GM12875 (cell line): ENCODE measurements at regions not wholly inside any gene's neighbourhood (a gene's known extent, or its start where the extent isn't known, plus 50 kb on each side); places are given as distances from the start of the nearest gene placed in this dataset.

Source experiments
- H3K4me3 ChIP-seq: one replicate; pipeline ENCODE4 v1.5.1; 2011; ENCODE audit warnings: low read depth, low read length, control low read depth
- TF ChIP-seq, protein P1 (sequence below): IDR thresholded peaks from 2 replicates; pipeline ENCODE4 v1.5.1; 2011; ENCODE audit warnings: low read depth, mild to moderate bottlenecking, control low read depth, inconsistent platforms, low read length, moderate library complexity, borderline replicate concordance; ENCODE audit not compliant: insufficient read depth

DNA sequence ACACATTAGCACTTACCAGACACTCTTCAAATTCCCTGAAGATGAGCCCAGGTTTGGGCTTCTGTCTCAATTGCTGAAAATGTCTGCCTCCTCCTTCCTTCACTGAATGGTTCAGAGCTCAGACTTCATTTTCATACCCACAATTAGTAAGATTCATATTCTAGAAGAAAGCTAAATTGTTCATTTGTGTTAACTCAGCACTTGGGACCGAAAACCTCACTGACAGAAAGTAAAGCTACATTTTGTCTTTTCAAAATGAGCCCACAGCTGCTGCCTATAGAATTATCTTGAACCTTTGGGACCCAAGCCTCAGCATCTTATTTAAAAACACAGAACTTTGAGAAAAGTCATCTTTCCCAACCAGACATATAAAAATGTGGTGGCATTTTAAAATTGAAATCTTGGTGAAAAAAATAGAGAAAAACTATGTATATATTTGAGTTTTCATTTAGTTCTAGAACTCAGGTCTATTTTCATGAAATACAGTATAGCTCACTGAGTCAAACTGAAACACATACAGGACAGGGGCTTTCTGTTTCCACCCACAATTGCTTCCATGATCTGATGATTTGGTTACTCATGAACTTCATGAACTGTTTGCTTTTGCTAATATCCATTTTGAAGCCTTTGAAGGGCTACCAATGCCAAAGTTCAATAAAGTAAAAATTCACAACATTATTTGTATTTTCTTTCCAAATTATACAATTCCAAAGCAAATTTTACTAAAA lies 119.1 kb upstream of the PFKP start:
- TF ChIP-seq, protein P1, sequence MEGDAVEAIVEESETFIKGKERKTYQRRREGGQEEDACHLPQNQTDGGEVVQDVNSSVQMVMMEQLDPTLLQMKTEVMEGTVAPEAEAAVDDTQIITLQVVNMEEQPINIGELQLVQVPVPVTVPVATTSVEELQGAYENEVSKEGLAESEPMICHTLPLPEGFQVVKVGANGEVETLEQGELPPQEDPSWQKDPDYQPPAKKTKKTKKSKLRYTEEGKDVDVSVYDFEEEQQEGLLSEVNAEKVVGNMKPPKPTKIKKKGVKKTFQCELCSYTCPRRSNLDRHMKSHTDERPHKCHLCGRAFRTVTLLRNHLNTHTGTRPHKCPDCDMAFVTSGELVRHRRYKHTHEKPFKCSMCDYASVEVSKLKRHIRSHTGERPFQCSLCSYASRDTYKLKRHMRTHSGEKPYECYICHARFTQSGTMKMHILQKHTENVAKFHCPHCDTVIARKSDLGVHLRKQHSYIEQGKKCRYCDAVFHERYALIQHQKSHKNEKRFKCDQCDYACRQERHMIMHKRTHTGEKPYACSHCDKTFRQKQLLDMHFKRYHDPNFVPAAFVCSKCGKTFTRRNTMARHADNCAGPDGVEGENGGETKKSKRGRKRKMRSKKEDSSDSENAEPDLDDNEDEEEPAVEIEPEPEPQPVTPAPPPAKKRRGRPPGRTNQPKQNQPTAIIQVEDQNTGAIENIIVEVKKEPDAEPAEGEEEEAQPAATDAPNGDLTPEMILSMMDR, result no peak

DNA sequence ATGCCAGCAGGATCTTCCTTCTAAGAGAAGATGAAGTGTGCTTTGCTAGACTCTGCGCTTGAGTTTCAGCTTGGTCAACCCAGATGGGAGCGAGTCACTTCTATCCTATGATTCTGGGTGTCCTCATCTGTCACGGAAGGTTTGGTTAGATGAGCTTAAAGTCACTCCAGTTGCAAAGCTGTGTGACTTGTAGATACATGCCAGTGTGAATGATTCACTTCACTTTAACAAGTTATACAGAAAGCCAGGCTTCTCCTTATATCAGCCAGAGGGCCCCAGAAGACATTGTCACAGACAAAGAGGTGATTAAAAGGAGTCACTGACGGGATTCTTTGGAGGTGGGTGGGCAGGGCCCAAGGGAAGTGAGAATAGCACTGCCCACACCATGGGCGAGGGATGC lies 122.6 kb upstream of the PFKP start:
- no peak overlapping the region for H3K4me3 ChIP-seq

More for the DNA sequence above, 119.1 kb upstream of the PFKP start:
- no peak overlapping the region for H3K4me3 ChIP-seq

DNA sequence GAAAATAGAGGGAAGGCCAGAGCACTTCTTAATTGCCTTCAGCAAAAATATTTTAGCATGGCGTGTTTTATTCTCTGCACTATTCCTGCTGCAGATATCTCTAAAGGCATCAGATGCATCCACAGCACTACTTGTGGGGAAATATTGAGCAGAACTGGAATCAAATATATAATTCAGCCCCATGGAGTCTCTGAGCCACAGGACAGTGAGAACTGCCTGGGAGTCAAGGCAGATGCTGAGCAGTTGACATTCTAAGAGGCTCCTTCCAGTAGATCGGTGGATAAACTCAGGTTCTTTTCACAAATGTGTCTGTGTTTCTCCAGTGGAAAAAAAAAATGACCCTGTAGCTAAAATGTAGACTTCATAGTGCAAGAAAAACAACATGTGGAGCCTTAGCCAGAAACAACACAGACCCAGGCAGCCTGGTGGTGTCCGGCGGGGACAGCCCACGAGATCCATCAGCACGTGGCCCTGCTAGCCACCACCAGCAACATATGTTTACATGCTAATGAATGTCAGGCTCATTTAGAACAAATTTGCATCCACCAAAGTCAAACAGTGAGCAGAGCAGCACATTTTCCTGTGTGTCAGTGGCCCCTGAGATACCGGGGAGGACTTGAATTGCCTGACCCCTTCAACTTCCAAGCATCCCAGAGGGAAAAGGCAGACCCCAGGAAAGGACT lies 123.3 kb upstream of the PFKP start:
- H3K4me3 ChIP-seq, result no peak overlapping the region
- TF ChIP-seq, protein P1, result no peak

More for the DNA sequence above, 122.6 kb upstream of the PFKP start:
- TF ChIP-seq, protein P1, result no peak

DNA sequence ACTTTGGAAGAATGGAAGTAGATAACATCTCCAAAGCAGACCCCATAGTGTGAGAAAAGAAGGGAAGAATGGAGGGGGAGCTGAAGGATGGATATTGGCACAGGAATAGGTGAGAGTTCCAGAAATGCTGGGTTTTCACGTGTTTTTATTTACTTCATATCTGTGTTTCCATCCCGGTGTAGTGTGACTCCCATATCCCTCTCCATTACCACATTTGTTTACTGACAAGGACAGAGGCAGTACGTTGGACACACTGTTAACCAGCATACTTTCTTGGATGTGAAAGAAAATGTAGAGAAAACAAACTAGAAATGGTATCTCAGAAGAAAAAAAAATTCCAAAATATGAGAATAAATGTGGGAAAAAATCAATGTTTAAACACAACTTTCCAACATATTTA lies 124.4 kb upstream of the PFKP start:
- TF ChIP-seq, protein P1, result no peak
- no peak overlapping the region for H3K4me3 ChIP-seq

DNA sequence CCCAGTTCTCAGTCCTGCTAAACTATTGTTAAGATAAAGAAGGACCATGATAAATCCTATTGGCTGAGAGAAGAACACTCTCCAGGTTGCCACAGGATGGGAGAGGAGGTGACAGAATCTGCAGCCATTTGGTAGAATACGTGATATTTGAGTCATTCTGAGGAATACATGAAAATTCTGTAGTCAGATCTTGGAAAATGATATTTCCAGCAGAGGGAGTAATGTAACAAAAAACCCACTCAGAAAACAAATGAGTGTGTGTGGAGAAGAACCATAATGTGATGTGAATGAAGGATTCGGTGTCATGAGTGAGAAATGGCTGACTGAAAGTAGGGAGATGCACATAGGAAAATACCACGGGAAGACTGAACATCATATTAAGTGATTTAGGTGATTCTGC lies 128.5 kb upstream of the PFKP start:
- TF ChIP-seq, protein P1, result no peak
- H3K4me3 ChIP-seq, result no peak overlapping the region

DNA sequence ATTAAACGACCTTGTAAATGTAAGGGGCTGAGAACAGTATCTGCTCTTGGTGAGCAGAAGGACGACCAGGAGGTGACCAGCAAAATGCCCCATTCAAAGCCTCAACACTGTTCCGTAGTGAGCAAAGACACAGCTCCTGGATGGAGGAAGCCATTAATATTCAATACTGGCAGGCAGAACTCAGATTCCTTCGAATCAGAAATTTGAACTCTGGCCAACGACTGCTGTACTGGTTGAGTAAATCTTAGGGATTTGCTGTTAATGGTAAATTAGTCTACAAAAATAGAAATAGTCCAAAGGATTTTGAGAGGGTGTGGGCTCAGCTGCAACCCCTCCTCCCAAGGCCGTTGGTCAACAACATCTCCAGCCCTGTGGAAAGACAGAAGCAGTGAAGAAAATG lies 130.5 kb upstream of the PFKP start:
- H3K4me3 ChIP-seq, result no peak overlapping the region
- TF ChIP-seq, protein P1, result no peak

DNA sequence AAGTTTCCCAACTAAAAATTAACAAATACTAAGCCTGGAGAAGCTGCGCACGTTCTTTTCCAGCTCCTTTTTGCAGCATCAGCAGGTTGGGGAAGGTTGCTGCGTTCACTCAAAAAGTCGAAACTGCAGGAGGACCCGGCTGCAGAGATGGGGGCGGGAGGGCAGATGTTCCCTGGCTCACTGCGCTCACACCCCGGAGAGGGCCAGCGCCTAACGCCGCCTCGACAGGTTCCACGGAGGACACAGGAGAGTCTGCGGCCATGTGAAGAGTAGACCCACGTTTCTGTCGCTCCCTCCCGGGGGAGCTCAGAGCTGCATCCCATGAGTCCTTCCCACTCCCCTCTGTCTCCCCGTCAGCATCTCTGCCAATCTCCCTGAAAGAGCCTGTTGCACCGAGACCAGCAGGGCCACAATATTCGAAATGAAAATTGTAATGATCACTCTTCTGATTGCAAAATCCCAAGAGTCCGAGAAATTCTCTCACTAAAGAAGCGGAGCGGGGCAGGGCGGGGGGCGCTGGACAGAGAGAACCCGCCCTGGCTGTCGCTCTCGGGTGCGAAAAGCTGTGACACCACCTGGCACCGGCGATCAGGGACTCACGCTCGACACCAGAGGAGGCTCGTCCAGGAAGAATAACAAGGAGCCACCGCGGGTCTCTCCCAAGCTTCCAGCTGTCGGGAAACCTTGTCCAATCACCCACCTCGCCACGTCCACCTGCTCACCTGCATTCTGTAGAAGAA lies 131.5 kb upstream of the PFKP start:
- TF ChIP-seq, protein P1, result no peak
- H3K4me3 ChIP-seq, result no peak overlapping the region
